Medulla oblongata (tissue), 1 donor: ENCODE measurements at regions not wholly inside any gene's neighbourhood (a gene's known extent, or its start where the extent isn't known, plus 50 kb on each side); places are given as distances from the start of the nearest gene placed in this dataset.

Source experiments
- DNase-seq: peaks from one replicate; pipeline ENCODE4 v3.0.0-alpha.2; 2015; ENCODE audit errors: extremely low spot score

GRCh38 chr3:148289159-148289558 lies 408.5 kb upstream of the AGTR1 start:
- no peak for DNase-seq

DNA sequence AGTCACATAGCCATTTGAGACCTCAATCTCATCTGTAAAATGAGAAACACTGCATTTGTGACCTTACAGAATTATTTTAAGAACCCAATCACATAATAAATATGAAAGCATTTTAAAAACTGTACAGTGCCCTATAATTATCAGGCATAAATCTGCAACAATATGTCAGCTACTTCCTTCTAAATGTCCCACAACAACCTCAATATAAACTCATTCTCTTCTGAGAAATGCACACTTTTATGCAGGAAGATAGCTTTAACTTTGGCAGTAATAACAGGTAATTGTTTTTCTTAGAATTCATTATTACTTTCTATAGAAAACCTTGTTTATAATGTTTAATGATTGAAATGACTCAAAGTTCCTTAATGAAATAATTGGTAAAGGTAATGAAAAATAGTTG lies 400.7 kb upstream of the AGTR1 start:
- DNase-seq = no peak

DNA sequence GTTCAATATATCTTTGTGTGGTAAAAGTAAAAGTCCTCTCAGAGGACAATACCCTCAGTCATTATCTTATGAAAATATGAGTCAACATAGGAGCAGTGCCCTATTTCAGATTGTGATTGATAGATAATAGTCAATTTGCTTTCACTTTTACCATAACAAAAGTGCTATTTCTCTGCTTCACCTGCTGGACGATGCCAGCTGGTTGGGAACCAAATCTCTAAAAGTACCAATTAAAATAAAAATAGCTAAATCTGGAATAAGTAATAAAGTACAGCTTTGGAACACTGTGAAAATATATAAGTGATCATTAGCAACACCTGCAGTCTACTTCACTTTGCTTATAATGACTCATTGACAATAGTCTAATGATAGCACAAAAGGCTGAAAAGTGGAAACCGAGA lies 390.3 kb upstream of the AGTR1 start:
- no peak for DNase-seq

DNA sequence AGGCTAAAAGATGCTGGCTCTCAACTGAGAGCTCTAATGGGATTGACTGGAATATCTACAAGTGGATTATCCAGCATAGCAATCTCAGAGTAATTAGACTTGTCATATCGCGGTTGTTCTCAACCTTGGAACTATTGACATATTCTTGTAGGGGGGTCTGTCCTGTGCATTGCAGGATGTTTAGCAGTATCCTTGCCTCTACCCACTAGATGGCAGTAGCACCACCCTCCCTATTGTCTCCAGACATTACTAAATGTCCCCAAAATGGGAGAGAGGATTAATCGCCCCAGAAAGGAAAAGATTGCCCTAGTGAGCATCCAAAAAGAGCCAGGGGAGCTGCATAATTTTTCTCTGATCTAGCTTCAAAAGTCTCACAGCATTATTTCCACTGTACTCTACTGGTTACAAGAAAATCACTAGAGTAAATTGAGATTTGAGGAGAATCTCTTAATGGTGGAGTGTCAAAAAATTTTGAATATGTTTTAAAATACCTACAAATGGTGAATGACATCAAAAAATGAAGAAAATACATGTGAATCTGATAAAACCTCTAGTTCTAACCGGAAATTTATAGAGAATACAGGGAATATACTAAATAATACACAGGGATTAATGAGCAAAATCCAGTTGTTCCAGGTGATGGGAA lies 388.2 kb upstream of the AGTR1 start:
- no peak for DNase-seq

- no peak for DNase-seq
These were observed 381.9 kb upstream of the AGTR1 start for GRCh38 chr3:148315756-148316155.

DNA sequence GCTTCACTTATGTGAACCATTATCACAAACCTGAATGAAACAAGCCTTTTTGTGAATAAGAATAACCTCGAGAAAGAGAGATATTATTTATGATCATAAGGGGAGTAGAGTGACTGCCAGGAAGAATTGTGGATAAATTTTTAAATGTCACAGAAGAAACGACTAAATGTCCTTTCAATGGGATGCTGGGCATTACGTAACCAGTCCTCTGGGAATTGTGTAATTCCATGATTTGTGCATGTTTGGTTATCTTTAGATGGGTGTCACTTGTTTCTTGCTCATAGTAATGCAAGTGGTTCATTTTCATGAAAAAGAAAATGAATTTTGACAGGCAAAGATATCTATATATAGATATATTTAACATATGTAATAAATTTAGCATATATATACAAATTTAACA lies 379.5 kb upstream of the AGTR1 start:
- no peak for DNase-seq

- DNase-seq = peak; percentile 7
These were observed 378.4 kb upstream of the AGTR1 start for GRCh38 chr3:148319161-148319915.

- DNase-seq = no peak
These were observed 377.7 kb upstream of the AGTR1 start for GRCh38 chr3:148319960-148320359.

- DNase-seq = peak; percentile 5
These were observed 368.0 kb upstream of the AGTR1 start for GRCh38 chr3:148329481-148330235.

DNA sequence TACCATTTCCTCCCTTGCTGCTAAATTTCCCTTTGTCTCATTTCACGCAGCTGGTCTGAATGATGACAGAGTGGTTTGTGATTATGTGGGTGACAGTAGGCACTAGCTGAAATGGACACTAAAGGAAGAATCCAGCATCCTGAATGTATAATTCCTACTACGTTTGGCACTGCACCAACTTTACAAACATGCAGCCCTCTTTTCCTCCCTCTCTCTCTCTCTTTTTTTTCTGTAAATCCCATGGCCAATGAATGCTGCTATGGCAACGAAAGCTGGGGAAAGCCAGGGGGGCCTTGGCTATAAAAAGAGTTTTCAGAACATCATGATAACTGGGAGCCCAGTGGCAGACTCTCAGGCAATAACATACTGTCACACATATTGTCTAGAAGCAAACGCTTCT lies 367.2 kb upstream of the AGTR1 start:
- no peak for DNase-seq

DNA sequence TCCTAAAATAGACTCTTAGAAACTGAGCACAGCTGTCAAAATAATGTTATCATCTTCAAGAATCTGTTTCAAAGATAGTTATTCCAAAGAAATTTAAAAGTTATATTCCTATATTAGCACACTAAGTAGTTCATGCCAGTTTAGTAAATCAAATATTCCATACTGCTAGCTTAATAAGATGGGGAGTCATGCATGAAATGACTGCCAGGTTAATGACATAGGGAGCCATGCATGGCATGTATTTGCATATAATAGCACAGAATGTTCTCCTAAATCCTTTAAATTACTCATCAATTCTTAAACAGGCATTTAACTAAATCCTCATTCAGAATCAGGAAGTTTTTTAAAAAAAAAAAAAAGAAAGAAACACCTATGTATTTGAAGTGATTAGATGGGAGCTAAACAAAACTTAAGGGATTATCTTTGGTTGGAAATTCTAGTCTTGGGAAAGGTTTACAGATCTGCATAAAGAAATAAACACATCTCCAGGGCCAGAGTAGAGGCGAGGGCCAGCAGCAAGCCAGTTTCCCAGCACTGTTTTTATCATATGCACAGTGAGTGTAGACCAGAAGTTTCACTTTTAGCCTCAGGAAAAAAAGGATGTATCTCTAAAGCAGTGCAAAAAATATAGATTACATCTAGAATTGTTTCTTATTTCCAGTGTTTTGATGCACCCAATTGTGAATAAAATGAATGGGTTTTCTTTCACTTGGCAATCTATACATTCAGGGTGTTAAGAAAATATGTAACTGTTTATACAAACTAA lies 366.4 kb upstream of the AGTR1 start:
- no peak for DNase-seq

DNA sequence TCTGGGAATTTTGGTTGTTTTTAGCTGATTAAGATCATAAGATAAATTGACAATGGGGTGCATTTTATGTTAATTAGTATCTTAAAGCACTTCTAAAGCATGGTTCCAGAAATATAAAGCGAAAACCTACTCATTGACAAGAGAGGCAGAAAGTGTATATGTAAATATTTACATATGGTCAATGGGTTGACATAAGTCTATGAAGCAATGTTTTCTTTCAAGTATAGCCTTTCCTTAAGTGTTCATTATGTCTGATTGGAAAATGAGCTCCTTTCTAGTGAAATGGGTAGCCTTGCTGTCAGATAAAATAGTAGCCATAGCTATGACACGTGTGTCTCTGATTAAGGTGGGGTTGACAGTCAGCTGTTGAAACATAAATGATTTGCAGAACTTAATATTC lies 365.2 kb upstream of the AGTR1 start:
- DNase-seq = no peak

DNA sequence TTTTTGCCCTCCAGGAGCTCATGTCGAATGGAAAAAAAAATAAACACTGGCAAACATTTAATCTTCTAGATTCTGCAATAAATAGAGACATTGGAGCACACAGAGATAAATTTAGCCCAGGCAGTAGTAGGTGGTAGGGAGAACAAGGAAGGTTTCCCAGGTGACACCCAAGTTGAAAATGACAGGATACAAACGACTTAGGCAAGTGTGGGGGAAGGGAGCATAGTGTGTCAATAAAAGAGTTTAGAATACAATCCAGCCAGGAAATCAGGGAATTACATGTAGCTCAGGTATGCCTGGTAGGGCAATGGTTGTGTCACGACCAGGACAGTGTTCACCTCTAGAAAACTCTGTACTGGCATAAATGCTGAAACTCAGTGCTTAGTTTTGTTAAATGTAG lies 364.6 kb upstream of the AGTR1 start:
- DNase-seq = no peak

DNA sequence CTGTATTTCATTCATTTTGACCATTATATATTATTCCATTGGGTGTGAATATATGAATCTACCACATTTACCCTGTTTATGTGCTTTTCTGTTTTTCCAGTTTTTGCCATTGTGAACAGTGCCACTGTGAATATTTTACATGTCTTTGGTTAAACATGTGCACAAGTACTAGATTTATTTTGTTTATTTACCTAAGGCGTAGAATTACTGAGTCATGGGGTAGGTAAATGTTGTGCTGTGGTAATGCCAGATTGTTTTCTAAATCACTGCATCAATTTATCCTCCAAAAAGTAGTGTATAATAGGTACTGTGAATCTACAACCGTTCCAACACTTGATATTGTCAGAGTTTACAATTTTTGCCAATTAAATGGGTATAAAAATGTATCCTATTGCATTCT lies 362.1 kb upstream of the AGTR1 start:
- DNase-seq = no peak

DNA sequence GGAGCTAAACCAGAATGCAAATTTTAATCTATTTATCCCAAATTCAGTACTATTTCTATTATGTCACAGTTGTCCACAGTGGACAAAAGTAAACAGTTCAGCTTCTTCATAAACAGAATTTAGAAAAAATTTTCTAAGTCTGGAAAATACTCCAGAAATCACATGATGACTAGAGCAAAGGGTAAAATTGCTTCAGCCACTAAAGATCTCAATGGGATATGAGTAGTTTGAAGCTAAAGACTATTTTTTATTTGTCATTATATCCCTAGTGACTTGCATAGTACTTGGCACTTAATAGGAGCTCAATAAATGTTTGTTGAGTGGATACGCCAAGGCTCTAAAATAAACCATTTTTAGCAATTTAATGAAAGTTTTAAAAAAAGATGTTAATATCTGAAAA lies 354.3 kb upstream of the AGTR1 start:
- DNase-seq = no peak

DNA sequence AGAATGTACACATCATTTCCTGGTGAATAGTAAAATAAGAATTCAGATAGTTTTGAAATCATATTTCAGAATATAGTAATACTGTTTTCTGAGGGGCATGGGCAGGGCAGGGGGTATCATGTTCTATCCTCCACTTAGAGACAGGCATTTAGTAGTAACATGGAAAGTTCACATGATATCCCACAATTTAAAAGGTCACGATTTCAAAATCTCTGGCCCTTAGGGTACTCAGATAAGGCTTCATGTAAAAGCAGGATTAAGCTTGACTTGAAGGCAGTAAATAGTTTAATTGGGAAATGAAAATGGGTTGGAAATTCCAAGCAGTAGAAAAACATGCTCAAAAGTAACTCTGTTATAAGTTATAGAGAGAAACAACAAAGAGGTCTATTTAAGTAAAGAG lies 353.2 kb upstream of the AGTR1 start:
- DNase-seq = no peak

GRCh38 chr3:148360051-148360450 lies 337.7 kb upstream of the AGTR1 start:
- no peak for DNase-seq

DNA sequence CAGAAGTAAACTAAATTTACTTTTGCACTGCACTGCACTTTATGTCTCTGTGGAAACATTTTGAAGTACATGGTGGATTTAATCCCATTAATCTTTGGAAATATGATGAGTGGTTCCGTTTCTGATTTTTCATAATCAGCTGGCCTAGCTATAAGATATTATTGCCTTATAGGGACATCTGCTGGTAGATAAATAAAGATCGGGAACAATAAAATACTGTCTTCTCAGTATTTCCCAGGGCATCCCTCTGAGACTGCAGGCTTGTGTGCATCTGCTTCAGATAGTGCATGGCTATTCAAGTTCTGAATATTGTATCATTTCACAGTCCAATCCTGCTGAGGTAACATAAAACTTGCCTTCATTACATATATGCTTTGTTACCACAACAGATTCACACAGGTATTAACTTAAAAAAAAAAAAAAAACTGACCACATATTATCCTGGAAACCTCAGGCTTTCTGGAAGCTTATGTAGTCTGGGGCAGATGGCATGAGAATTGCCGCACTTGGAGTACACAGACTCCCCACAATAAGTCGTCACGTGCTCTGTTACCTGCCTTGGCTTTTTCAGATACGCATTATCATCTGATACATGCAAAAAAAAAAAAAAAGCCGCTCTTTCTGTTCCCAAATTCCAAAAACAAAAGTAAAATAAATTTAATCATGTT lies 330.8 kb upstream of the AGTR1 start:
- peak; percentile 68 for DNase-seq

DNA sequence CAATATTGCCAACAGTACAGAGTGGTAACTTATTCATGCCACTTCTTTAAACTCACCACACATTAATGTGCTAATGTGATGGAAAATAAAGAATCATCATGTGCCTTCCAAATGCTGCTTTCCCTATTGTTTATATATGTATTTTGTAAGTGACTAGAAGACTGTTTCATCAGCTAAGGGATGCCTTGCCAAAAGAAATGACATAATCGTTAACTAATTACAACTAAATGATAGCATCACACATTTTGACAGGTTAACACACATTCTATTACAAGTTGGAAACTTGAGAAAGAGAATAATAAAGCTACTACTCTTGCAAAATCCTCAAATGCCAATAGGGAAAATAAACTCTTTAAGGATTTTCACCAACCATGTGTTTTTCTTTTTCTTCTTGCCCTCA lies 329.9 kb upstream of the AGTR1 start:
- no peak for DNase-seq

- DNase-seq = no peak
These were observed 328.3 kb upstream of the AGTR1 start for GRCh38 chr3:148369381-148369780.

DNA sequence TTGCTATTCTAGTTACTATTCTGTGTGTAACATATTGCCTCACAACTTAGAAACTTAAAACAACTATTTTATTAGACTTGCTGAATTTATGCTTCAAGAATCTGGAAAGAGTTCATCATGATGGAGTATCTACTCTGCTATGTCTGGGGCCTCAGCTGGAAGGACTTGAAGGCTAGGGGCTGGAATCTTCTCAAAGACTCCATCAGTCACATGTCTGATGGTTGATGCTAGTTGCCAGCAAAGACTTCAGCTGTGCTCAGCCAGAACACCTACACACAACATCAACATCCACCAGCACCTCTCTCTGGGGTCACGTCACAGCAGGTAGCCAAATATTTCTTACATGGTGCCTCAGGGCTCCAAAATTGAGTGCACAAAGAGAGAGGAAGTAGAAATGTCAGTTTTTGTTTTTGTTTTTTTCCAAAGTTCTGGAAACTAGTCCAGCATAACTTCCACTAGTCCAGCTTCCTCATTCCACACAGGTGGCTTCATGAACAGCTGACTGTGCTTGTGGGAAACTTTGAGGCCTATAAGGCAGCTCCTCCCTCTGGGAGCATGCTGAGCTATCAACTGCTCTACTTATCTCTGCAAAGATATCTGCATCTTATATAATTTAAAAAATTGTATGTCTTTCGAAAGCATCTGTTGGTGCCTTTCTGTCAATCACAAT lies 325.4 kb upstream of the AGTR1 start:
- no peak for DNase-seq
